ENCODE measurements at regions not wholly inside any gene's neighbourhood (a gene's known extent, or its start where the extent isn't known, plus 50 kb on each side); places are given as distances from the start of the nearest gene placed in this dataset.

GRCh38 chr3:15151166-15151565, 52.2 kb upstream of the RBSN start:
- H3K27ac ChIP-seq, result no peak overlapping the region
- no peaks in the 10 kb centered on the region for H3K4me1 ChIP-seq (ENCODE audit: control insufficient read depth in 1 of 2, insufficient read depth in 1 of 2, low read depth in 1 of 2, low read length in 1 of 2)
- peaks cover 82% of the 10 kb centered on the region for H3K27me3 ChIP-seq
- no peaks in the 10 kb centered on the region for H3K9me3 ChIP-seq
- no peak for TF ChIP-seq CTCF (IDR thresholded peaks at IDR 0.05)
- no peaks in the 10 kb centered on the region for H3K36me3 ChIP-seq
- H3K4me3 ChIP-seq (ENCODE audit: low read depth in 1 of 2, low read length in 1 of 2), result no peak overlapping the region

GRCh38 chr3:15152184-15152583, 53.2 kb upstream of the RBSN start:
- Histone ChIP-seq H3K36me3 (no peaks in the 10 kb centered on the region), H3K4me3 (ENCODE audit: low read depth in 1 of 2, low read length in 1 of 2) (no peak overlapping the region), H3K27ac (no peak overlapping the region), H3K27me3 (peaks cover 84% of the 10 kb centered on the region), H3K4me1 (ENCODE audit: control insufficient read depth in 1 of 2, insufficient read depth in 1 of 2, low read depth in 1 of 2, low read length in 1 of 2) (no peaks in the 10 kb centered on the region), H3K9me3 (no peaks in the 10 kb centered on the region)
- no peak for TF ChIP-seq CTCF (IDR thresholded peaks at IDR 0.05)

- no peaks in the 10 kb centered on the region for H3K36me3 ChIP-seq
- TF ChIP-seq CTCF (IDR thresholded peaks at IDR 0.05), result no peak
- no peak overlapping the region for H3K4me3 ChIP-seq (ENCODE audit: low read depth in 1 of 2, low read length in 1 of 2)
- H3K4me1 ChIP-seq (ENCODE audit: control insufficient read depth in 1 of 2, insufficient read depth in 1 of 2, low read depth in 1 of 2, low read length in 1 of 2), result no peaks in the 10 kb centered on the region
- H3K27ac ChIP-seq, result no peak overlapping the region
- H3K27me3 ChIP-seq, result peaks cover 85% of the 10 kb centered on the region
- H3K9me3 ChIP-seq, result no peaks in the 10 kb centered on the region
Observed at GRCh38 chr3:15153103-15153502, 52.9 kb upstream of the CAPN7 start.

- Histone ChIP-seq H3K4me3 (ENCODE audit: low read depth in 1 of 2, low read length in 1 of 2) (no peak overlapping the region), H3K36me3 (no peaks in the 10 kb centered on the region), H3K4me1 (ENCODE audit: control insufficient read depth in 1 of 2, insufficient read depth in 1 of 2, low read depth in 1 of 2, low read length in 1 of 2) (no peaks in the 10 kb centered on the region), H3K27me3 (peaks cover 93% of the 10 kb centered on the region), H3K27ac (no peak overlapping the region), H3K9me3 (no peaks in the 10 kb centered on the region)
- no peak for TF ChIP-seq CTCF (IDR thresholded peaks at IDR 0.05)
Observed at GRCh38 chr3:15154326-15154725, 51.7 kb upstream of the CAPN7 start.

GRCh38 chr3:15155840-15156360, 50.1 kb upstream of the CAPN7 start:
- Histone ChIP-seq H3K36me3 (no peaks in the 10 kb centered on the region), H3K27ac (no peak overlapping the region), H3K4me3 (ENCODE audit: low read depth in 1 of 2, low read length in 1 of 2) (no peak overlapping the region), H3K27me3 (peaks cover 80% of the 10 kb centered on the region), H3K9me3 (no peaks in the 10 kb centered on the region), H3K4me1 (ENCODE audit: control insufficient read depth in 1 of 2, insufficient read depth in 1 of 2, low read depth in 1 of 2, low read length in 1 of 2) (no peaks in the 10 kb centered on the region)
- no peak for TF ChIP-seq CTCF (IDR thresholded peaks at IDR 0.05)

Measured in neutrophil (primary cell).